Lower lobe of right lung (tissue), 2 donors: ENCODE measurements at regions not wholly inside any gene's neighbourhood (a gene's known extent, or its start where the extent isn't known, plus 50 kb on each side); places are given as distances from the start of the nearest gene placed in this dataset.

ENCODE experiments used
- ATAC-seq, 2 donors: fragments of 200-7000 bp; cut with Tn5 transposase; one replicate each; pipeline ENCODE4 v1.9.1; 2020 to 2022; ENCODE audit warnings: mild to moderate bottlenecking in 2 of 2, moderate library complexity in 2 of 2
- DNase-seq: peaks from one replicate; pipeline ENCODE4 v3.0.0-alpha.2; 2020
- H3K27ac ChIP-seq: fragments of 200-600 bp; one replicate; pipeline ENCODE4 v1.8.0; 2022
- H3K27me3 ChIP-seq: fragments of 200-600 bp; one replicate; pipeline ENCODE4 v1.8.0; 2022; ENCODE audit warnings: low read depth
- H3K36me3 ChIP-seq: fragments of 200-600 bp; one replicate; pipeline ENCODE4 v1.8.0; 2022; ENCODE audit warnings: mild to moderate bottlenecking
- H3K4me1 ChIP-seq: fragments of 200-600 bp; one replicate; pipeline ENCODE4 v1.8.0; 2022
- H3K4me3 ChIP-seq: fragments of 200-600 bp; one replicate; pipeline ENCODE4 v1.8.0; 2022; ENCODE audit warnings: mild to moderate bottlenecking
- H3K9me3 ChIP-seq: fragments of 200-600 bp; one replicate; pipeline ENCODE4 v1.8.0; 2022
- intact Hi-C: fragments of 100-400 bp; cut with DNase I; formaldehyde crosslinking; loops from one replicate; pipeline ENCODE4 v1.11.0; 2022
- TF ChIP-seq, protein P1 (sequence below): fragments of 200-600 bp; IDR thresholded peaks from one replicate; pipeline ENCODE4 v1.8.0; 2022; ENCODE audit warnings: antibody characterized with exemption, mild to moderate bottlenecking
- donor health status: DM: no; HTN: yes; CAD: no; lungs with severe emphysema.

DNA sequence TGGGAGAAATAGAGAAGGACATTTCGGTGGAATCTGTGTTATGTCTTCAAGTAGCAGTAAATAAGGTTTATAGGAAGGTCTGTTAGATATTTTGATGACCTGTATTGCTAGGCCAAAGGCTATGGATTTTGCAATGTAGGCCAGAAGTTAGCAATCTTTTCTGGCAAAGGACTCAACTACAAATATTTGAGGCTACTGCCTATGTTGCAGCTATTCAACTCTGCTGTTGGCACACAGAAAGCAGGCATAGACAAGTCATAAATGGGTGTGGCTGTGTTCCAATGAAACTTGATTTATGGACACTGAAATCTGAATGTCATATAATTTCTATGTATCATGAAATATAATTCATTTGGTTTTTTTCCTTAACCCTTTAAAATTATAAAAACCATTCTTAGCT is 438.7 kb upstream of the C2CD4B start:
- DNase-seq (no peak), ATAC-seq (no peak)
- no peak overlapping the region for H3K27ac ChIP-seq
- peaks cover 6% of the 10 kb centered on the region for H3K4me1 ChIP-seq
- H3K27me3 ChIP-seq: no peaks in the 10 kb centered on the region
- no peak overlapping the region for H3K4me3 ChIP-seq
- H3K9me3 ChIP-seq: no peaks in the 10 kb centered on the region
- H3K36me3 ChIP-seq: no peaks in the 10 kb centered on the region
- intact Hi-C loops: no loop called here
- TF ChIP-seq, protein P1, sequence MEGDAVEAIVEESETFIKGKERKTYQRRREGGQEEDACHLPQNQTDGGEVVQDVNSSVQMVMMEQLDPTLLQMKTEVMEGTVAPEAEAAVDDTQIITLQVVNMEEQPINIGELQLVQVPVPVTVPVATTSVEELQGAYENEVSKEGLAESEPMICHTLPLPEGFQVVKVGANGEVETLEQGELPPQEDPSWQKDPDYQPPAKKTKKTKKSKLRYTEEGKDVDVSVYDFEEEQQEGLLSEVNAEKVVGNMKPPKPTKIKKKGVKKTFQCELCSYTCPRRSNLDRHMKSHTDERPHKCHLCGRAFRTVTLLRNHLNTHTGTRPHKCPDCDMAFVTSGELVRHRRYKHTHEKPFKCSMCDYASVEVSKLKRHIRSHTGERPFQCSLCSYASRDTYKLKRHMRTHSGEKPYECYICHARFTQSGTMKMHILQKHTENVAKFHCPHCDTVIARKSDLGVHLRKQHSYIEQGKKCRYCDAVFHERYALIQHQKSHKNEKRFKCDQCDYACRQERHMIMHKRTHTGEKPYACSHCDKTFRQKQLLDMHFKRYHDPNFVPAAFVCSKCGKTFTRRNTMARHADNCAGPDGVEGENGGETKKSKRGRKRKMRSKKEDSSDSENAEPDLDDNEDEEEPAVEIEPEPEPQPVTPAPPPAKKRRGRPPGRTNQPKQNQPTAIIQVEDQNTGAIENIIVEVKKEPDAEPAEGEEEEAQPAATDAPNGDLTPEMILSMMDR: no peak

DNA sequence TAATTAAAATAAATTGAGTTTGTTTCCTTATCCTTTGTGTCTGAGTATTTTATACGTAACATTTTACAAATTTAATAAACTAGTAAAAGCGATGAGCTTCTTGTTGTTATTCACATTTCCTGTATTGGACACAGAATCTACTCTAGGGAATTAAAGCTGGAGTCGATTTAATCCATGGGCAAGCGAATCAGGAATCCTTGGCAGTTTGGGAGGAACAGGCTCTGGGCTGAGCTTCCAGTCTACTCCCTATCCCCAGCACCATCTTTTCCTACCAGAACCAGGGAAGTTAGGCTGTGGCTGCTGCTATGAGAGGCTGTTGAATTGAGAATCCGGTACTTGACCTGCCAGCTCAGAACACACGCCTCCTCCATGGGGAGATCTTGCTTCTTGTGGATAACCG is 437.3 kb upstream of the TPM1 start:
- Histone ChIP-seq H3K4me3 (no peak overlapping the region), H3K27ac (no peak overlapping the region), H3K36me3 (no peaks in the 10 kb centered on the region), H3K27me3 (no peaks in the 10 kb centered on the region), H3K9me3 (no peaks in the 10 kb centered on the region), H3K4me1 (peaks cover 6% of the 10 kb centered on the region)
- ATAC-seq (no peak), DNase-seq (no peak)
- intact Hi-C loops: no loop called here
- TF ChIP-seq, protein P1: no peak

DNA sequence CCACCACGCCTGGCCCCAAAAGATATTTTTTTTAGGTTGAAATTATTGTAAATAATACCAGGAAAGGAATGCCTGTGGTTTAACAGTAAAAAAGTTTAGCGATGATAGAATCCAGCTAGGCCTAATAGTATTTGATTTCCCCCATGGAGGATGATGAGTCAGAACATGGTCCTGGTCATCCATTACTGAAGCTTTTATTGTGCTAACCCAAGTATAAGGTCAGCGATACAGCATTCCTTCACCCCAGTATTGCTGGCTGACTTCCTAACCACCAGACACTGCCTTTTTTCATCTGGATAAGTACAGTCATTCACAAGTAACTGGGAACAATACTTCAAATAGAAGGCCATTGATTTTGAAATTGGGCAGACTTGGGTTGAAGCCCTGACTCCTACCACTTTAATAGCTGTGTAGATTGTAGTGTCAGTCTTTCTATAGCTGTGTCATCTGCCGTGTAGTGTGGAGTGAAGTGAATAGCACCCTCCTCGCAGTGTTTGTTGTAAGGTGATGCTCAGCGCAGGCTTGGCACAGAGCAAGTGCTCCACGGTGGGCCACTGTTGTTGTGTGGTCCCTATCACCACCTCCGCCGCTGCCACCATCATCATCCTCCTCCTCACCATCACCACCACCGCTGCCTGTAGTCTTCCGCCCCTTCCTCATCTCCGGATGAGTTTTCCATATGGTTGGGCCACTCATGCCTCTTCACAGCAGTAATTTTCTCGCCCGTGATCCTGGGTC is 436.0 kb upstream of the TPM1 start:
- ATAC-seq (no peak), DNase-seq (no peak)
- Histone ChIP-seq H3K27me3 (no peaks in the 10 kb centered on the region), H3K36me3 (no peaks in the 10 kb centered on the region), H3K4me1 (peaks cover 6% of the 10 kb centered on the region), H3K27ac (no peak overlapping the region), H3K4me3 (no peak overlapping the region), H3K9me3 (no peaks in the 10 kb centered on the region)
- TF ChIP-seq, protein P1: no peak
- intact Hi-C loops: no loop called here

DNA sequence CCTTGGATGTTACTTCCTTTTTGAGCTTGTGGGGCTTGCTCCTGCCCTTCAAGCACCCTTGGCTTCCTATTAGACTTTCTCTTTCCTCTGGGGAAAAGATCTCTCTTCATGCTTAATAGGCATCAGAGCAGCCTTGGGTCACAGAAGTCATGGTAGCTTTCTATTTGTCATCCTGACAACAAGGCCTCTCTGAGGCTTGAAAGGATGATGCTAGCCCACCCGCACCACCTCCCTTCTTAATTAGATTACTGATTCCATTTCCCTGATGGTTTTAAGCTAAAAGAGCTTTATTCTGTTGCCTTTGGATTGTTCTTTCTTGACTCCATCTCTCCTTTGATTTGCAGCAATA is 435.5 kb upstream of the TPM1 start:
- Histone ChIP-seq H3K4me1 (peaks cover 6% of the 10 kb centered on the region), H3K27ac (no peak overlapping the region), H3K9me3 (no peaks in the 10 kb centered on the region), H3K27me3 (no peaks in the 10 kb centered on the region), H3K36me3 (no peaks in the 10 kb centered on the region), H3K4me3 (no peak overlapping the region)
- intact Hi-C loops: no loop called here
- TF ChIP-seq, protein P1: no peak
- ATAC-seq (no peak), DNase-seq (no peak)

DNA sequence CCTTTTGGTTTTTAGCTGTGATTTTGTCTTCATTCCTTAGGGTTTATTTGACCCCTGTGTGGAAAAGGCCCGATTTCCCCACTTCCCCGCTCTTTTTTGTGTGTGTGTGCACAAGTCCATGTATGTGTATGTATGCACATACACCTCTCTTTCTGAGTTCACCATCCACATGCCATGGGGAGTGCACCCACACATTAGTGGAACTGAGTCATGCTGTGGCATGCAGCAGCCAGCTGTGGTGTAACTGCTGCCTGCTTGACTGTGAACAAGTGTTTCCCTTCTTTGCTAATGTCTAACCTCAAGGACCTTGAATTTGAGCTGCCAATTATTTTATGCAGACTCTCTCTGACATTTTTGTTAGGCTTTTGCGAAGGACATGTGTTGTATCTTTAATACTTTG is 434.9 kb upstream of the TPM1 start:
- intact Hi-C loops: no loop called here
- DNase-seq: no peak
- Histone ChIP-seq H3K27me3 (no peaks in the 10 kb centered on the region), H3K9me3 (no peaks in the 10 kb centered on the region), H3K4me1 (peaks cover 6% of the 10 kb centered on the region), H3K27ac (no peak overlapping the region), H3K36me3 (no peaks in the 10 kb centered on the region), H3K4me3 (no peak overlapping the region)
- ATAC-seq: no peak
- TF ChIP-seq, protein P1: no peak

DNA sequence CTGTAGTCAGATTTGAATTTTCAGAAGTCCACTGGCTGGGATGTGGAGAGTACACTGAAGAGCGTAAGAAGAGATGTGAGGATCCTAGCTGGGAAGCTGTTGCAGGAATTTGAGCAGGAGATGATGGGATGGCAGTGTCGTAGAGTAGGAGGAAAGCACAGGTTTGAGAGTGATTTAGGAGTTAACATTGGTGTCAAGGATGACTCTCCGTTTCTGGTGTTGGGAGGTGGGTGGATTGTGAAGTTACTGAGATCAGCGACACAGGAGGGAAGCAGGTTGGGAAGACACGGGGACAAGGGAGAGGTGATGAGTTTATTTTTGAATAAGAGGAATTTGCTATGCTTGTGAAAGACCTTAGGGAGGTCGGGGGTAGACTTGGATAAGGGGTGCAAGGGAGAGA is 434.2 kb upstream of the TPM1 start:
- no peaks in the 10 kb centered on the region for H3K36me3 ChIP-seq
- no peak overlapping the region for H3K27ac ChIP-seq
- no peaks in the 10 kb centered on the region for H3K27me3 ChIP-seq
- TF ChIP-seq, protein P1: no peak
- ATAC-seq (no peak), DNase-seq (no peak)
- no peak overlapping the region for H3K4me3 ChIP-seq
- no peaks in the 10 kb centered on the region for H3K9me3 ChIP-seq
- intact Hi-C loops: no loop called here
- peaks cover 6% of the 10 kb centered on the region for H3K4me1 ChIP-seq
